Osteoblast (primary cell): ENCODE measurements at regions not wholly inside any gene's neighbourhood (a gene's known extent, or its start where the extent isn't known, plus 50 kb on each side); places are given as distances from the start of the nearest gene placed in this dataset.

Source experiments
- DNase-seq: peaks from one replicate; pipeline ENCODE4 v3.0.0; 2011; ENCODE audit warnings: low spot score, mixed read lengths; ENCODE audit not compliant: insufficient read length; ENCODE audit errors: missing footprints
- H2AFZ ChIP-seq: 2 replicates; pipeline ENCODE4 v1.6.0; 2011; ENCODE audit warnings: mild to moderate bottlenecking, low read length
- H3K27ac ChIP-seq: 2 replicates; pipeline ENCODE4 v1.5.1; 2011; ENCODE audit warnings: mild to moderate bottlenecking, low read depth, low read length, moderate library complexity
- H3K27me3 ChIP-seq: 2 replicates; pipeline ENCODE4 v1.6.0; 2012; ENCODE audit warnings: mild to moderate bottlenecking, control low read depth, inconsistent platforms, low read length, moderate library complexity; ENCODE audit not compliant: insufficient read depth
- H3K36me3 ChIP-seq: 2 replicates; pipeline ENCODE4 v1.5.1; 2011; ENCODE audit warnings: mild to moderate bottlenecking, low read length, control low read depth, moderate library complexity; ENCODE audit not compliant: insufficient read depth
- H3K4me1 ChIP-seq: 2 replicates; pipeline ENCODE4 v1.5.1; 2011; ENCODE audit warnings: mild to moderate bottlenecking, low read length, control low read depth, moderate library complexity; ENCODE audit not compliant: insufficient read depth
- H3K4me2 ChIP-seq: 2 replicates; pipeline ENCODE4 v1.6.0; 2011; ENCODE audit warnings: mild to moderate bottlenecking, low read length; ENCODE audit not compliant: insufficient read depth
- H3K4me3 ChIP-seq: fragments of 200-600 bp; sonication (generic); 3 replicates; pipeline ENCODE4 v1.5.1; 2012; ENCODE audit warnings: mild to moderate bottlenecking, low read length, inconsistent platforms; ENCODE audit not compliant: insufficient read depth
- H3K79me2 ChIP-seq: 2 replicates; pipeline ENCODE4 v1.6.0; 2012; ENCODE audit warnings: mild to moderate bottlenecking, low read length, control low read depth, inconsistent platforms; ENCODE audit not compliant: insufficient read depth
- H3K9me3 ChIP-seq: 2 replicates; pipeline ENCODE4 v1.5.1; 2011; ENCODE audit warnings: low read depth, low read length, control low read depth
- H4K20me1 ChIP-seq: 2 replicates; pipeline ENCODE4 v1.6.0; 2012; ENCODE audit warnings: mild to moderate bottlenecking, low read length, control low read depth; ENCODE audit not compliant: insufficient read depth
- CTCF ChIP-seq: IDR thresholded peaks from 2 replicates; pipeline ENCODE4 v1.5.1; 2011; ENCODE audit warnings: mild to moderate bottlenecking, low read depth, low read length, moderate library complexity; ENCODE audit errors: extremely low read depth

DNA sequence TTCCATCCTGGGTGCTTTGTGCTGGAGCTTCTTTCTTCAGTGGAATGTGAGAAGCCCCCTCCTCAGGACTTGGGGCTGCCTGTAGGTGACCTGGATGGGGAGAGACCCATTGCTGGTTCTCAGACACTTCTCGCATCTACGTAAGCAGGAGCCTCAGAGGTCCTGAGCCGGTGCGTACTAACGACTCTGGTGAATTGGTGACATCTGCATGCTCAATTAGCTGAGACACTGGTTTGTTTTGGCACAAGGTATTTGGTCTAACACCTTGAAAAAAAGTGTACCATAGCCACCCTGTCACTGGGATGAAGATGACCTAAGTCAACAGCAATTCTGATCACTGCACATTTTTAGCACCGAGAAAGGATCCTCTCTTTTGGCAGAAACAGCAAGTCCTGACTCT, 57.7 kb downstream of the LRRC30 start:
- Histone ChIP-seq H3K36me3 (no peaks in the 10 kb centered on the region), H3K4me2 (no peak overlapping the region), H3K4me3 (no peak overlapping the region), H2AFZ (no peak overlapping the region), H3K79me2 (no peaks in the 10 kb centered on the region), H3K27me3 (peaks cover 4% of the 10 kb centered on the region), H3K4me1 (no peaks in the 10 kb centered on the region), H3K9me3 (no peaks in the 10 kb centered on the region), H4K20me1 (no peaks in the 10 kb centered on the region), H3K27ac (no peak overlapping the region)
- DNase-seq, result no peak
- TF ChIP-seq CTCF, result no peak

GRCh38 chr18:7290077-7290476, 59.2 kb downstream of the LRRC30 start:
- no peak for TF ChIP-seq CTCF
- Histone ChIP-seq H3K4me3 (no peak overlapping the region), H3K4me1 (no peaks in the 10 kb centered on the region), H3K27me3 (peaks cover 4% of the 10 kb centered on the region), H3K79me2 (no peaks in the 10 kb centered on the region), H3K27ac (no peak overlapping the region), H3K36me3 (no peaks in the 10 kb centered on the region), H4K20me1 (no peaks in the 10 kb centered on the region), H3K4me2 (no peak overlapping the region), H3K9me3 (no peaks in the 10 kb centered on the region), H2AFZ (no peak overlapping the region)
- no peak for DNase-seq

- no peak for DNase-seq
- no peaks in the 10 kb centered on the region for H3K36me3 ChIP-seq
- peaks cover 4% of the 10 kb centered on the region for H3K27me3 ChIP-seq
- no peaks in the 10 kb centered on the region for H3K9me3 ChIP-seq
- no peak for TF ChIP-seq CTCF
- H4K20me1 ChIP-seq, result no peaks in the 10 kb centered on the region
- no peak overlapping the region for H3K4me3 ChIP-seq
- no peak overlapping the region for H3K4me2 ChIP-seq
- H3K79me2 ChIP-seq, result no peaks in the 10 kb centered on the region
- H3K27ac ChIP-seq, result no peak overlapping the region
- no peaks in the 10 kb centered on the region for H3K4me1 ChIP-seq
- no peak overlapping the region for H2AFZ ChIP-seq
Measured at GRCh38 chr18:7291046-7291445, 60.2 kb downstream of the LRRC30 start.

- no peak overlapping the region for H2AFZ ChIP-seq
- H3K27ac ChIP-seq, result no peak overlapping the region
Measured at GRCh38 chr18:7298149-7298548, 67.3 kb downstream of the LRRC30 start.

More at GRCh38 chr18:7298149-7298548, 67.3 kb downstream of the LRRC30 start:
- Histone ChIP-seq H4K20me1 (no peaks in the 10 kb centered on the region), H3K27me3 (no peaks in the 10 kb centered on the region), H3K4me2 (no peak overlapping the region), H3K36me3 (no peaks in the 10 kb centered on the region), H3K4me3 (no peak overlapping the region), H3K9me3 (no peaks in the 10 kb centered on the region), H3K4me1 (no peaks in the 10 kb centered on the region), H3K79me2 (no peaks in the 10 kb centered on the region)
- DNase-seq, result no peak
- TF ChIP-seq CTCF, result no peak
